NK-92 treated with Interleukin-12 subunit alpha and Interleukin-12 subunit beta, amount 100 ng/mL, for 24 hours (cell line): ENCODE measurements at regions not wholly inside any gene's neighbourhood (a gene's known extent, or its start where the extent isn't known, plus 50 kb on each side); places are given as distances from the start of the nearest gene placed in this dataset.
"Not testable (repeated sequence)": the region's sequence is repeated elsewhere in the genome, so short reads cannot be mapped to it uniquely, and the experiment has no call there.

Experiments
- DNase-seq: peaks from one replicate; lab custom pipeline; 2025; lab: John Stamatoyannopoulos, UW

DNA sequence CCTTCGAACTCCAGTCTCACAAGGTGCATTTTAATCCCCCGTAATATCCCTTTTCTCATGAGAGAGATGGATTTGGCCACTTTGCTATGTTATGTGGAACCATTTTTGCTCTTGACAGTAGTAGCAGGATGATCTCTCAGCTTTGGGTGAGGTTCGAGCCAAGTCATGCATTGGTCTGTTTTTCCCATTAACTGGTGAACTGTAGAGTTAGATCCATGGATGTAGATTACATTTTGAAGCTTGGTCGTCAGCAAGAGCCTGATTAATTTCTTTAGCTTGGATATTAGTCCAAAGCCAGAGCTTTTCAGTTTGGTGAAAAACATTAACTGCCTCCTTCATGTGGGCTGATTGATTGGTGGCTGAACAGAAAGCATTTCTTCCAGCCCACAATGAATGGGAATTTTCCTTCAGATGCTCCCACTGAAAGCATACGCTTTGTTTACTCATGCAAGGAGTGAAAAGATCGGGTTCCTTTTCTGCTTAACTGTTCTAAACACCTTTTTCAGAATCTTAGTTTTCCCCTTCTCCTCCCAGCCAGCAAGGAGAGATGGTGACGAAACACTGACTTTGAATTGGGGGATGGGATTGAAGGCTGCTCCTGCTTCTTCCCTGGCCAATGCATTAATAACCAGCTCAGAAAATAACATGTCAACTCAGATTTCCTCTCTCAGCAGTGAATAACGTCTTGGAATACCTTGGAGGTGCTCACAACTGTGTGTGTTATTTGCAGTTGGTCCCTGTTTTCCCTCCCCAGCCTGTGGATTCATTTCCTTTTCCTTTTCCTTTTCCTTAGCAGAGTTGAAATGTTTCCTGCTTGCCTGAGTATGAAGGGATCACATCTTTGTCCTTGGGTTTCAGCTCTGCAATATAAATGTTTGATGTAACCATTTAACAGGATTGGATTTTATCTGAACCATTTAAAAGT, 351.8 kb upstream of the FZD8 start:
- no peak for DNase-seq

DNA sequence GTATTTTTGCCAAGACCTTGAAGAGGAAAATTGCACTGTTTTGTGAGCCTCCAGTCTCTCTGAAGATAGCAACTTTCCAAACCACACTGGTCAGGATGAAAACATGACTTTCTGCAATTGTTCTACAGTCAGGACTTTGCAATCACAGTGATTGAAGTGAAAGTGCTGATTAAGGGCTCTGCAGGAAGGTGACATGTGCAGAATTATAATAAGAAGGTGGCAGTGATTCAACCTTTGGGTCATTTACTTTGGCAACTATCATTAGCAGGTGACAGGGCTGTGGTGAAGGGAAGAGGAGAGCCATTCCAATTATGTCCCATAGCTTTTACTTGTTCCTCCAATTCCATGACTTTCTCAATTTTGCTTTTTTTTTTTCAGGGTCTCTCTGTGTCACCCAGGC, 350.0 kb upstream of the FZD8 start:
- DNase-seq = no peak

- DNase-seq = no peak
Measured at GRCh38 chr10:35986756-35987502, 344.8 kb upstream of the FZD8 start.

DNA sequence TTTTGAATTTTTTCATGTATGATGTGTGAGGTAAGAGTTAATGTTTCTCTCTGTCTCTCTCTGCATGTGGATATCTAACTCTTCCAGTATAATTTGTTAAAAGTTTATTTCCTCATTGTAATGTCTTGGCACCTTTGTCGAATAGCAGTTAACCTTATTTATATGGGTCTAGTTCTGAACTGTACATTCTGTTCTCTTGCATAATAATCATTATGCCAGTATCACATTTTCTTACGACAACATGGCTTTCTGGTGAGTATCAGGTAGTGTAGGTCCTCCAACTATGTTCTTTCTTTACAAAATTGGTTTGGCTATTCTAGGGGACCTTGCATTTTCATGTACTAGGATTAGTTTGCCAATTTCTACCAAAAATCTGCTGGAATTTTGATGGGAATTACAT, 337.0 kb upstream of the FZD8 start:
- DNase-seq = no peak

GRCh38 chr10:35973912-35974591, 332.0 kb upstream of the FZD8 start:
- not testable (repeated sequence) for DNase-seq

GRCh38 chr10:35972275-35972674, 330.2 kb upstream of the FZD8 start:
- DNase-seq = no peak

DNA sequence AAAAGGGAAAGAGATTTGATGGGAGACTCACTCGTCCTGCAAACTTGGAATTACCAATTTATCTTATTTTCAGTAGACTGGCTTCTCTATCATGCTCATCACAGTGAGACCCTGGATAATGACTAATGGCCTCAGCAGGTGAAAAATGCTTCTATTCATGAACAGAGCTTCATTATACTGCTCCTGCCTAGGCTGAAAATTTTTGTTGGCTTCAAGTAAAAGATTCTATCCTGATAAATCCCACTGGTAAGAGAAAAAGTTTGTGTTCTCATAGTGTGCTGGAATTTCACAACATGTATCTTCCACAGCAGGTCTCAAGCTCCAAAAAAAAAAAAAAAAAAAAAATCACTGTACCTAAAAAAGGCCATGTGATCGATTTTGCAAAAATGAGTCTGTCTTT, 329.3 kb upstream of the FZD8 start:
- no peak for DNase-seq

GRCh38 chr10:35963685-35964084, 321.6 kb upstream of the FZD8 start:
- no peak for DNase-seq

DNA sequence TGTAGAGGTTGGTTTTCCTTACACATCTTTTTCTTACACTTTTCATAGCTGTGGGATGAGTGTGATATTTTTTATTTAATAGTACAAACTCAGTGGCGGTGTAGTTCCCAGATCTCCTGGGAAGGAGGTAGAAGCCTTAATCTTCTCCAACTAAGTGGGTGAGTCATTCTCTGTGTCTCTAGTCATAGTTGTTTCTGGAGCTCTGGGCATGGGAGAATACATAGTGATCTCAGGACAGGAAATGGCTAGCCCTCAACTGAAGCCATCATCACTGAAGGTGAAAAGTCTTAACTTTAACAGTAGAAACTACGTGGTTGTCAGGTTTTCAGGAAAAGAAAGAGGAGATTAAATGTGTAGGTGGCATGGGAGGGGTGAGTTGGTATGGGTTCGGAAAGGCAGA, 319.4 kb upstream of the FZD8 start:
- no peak for DNase-seq

DNA sequence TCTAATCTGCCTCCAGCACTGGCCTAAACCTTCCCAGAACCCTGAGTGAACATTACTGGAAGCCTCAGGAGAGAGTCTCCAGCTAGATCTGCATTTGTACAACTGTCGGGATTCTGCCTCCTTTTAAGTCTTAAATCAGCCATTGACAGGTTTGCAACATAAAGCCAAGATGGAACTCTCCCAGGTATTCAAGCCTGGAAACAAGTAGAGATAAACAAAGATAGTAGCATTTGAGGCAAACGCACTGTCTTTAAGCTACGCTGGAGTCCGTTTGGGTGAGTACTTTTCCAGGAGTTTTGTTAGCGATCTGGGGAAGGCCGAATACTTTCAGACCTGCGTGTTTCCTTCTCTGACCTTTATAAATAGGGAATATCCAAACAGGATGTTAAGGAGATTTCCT, 317.2 kb upstream of the FZD8 start:
- no peak for DNase-seq

DNA sequence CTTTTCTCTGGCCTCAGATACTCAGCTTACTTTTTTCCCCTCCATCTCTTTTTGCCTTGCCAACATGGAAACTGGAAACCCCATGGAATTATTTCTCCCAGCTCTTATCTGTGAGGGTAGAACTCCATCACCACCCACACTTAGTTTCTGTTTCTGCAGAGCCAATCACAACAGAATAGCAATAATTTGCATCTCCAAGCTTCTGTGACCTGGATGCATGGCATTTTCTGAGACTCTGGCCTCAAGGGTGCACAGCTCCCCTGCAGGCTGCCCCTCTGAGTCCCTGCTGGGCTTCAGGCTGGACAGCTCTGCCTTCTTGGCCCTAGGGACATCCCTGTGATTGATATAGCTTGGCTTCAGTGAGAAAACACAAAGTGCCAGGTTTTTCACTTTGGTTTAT, 316.5 kb upstream of the FZD8 start:
- DNase-seq = not testable (repeated sequence)

- no peak for DNase-seq
Measured at GRCh38 chr10:35950701-35951100, 308.6 kb upstream of the FZD8 start.

GRCh38 chr10:35950226-35950625, 308.1 kb upstream of the FZD8 start:
- DNase-seq = no peak

GRCh38 chr10:35949811-35950211, 307.7 kb upstream of the FZD8 start:
- DNase-seq = no peak

GRCh38 chr10:35946556-35946955, 304.5 kb upstream of the FZD8 start:
- no peak for DNase-seq

DNA sequence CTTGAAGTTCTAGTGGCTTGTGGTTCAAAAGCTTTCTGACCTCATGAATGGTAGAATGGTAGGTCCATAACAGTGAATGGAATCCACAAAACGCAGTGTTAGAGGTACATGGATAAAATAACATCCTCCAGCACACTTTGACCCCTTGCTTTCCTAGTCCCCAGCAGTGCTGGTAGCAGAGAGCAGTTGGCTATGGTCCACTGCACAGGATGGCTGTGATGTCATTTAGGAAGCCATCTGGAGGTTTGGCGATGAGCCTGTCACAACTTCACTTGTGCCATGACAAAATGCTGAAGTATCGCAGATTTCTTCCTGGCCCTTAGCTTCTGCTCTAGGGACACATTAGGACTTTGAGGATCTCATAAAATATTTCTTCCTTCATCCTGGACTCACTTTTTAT, 300.0 kb upstream of the FZD8 start:
- DNase-seq = no peak

GRCh38 chr10:35940141-35941041, 298.3 kb upstream of the FZD8 start:
- no peak for DNase-seq

DNA sequence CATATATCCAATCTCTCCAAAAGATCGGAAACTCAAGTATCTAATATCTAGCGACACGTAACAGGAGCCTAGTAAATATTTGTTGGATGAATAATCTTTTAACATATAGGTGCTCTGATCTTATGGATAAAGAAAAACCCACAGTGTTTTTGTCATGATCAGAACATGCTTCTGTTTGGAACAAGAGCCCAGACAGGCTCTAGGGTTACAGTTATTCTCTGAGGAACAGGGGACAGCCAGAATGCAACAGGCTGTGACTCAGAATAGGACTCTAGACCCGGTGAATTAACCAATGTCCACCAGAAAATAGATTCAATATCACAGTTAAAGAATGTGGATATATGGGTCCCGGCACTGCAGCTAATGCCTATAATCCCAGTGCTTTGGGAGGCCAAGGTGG, 296.1 kb upstream of the FZD8 start:
- no peak for DNase-seq

DNA sequence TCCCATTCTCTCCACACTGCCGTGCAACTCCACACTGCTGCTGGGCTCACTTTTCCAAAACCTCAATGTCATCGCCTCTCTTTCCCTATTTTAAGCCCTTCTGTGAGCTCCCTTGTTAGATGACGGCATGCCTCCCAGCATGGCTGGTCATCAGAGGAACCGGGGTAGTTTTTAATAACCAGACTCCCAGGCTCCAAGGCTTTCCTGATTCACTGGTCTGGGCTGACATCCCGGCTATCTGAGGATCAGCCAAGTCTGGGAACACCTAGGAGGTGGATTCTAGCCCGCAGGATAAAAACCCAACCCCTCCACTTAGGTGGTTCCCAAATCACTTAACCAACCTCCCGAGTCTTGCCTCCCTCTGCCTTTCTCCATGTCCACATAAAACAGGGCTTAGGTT, 295.4 kb upstream of the FZD8 start:
- no peak for DNase-seq

- no peak for DNase-seq
Measured at GRCh38 chr10:35934642-35934995, 292.5 kb upstream of the FZD8 start.

DNA sequence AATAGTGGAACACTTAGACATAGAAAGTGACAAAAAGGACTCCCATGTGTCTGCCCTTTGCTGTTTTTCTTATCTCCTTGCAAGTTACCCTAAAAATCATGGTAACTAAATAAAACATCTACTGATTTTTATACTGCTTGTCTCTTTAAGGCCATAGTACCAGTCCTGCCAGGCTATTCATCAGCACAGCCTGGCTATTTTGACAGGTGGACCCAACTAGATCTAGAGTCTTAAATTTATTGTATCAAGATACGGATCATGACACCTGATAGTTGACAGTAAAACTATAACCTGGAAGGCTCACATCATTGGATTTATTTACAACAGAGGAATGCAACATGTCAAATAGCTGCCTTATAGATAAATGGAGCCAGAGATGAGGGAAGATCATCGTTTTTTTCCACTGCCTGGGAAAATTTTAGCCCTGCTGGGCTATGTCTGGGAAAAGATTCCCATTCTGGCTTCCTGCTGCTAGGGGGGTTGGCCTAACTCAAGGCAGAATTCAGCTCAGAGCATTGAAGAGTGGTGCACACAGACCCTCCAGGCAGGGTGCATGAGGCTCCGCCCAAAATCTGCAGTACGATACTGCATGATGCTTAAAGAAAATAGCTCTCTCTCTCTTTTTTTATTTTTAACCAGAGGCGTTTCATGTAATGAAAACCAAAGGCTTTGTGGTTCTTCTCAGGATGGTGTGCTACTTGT, 292.0 kb upstream of the FZD8 start:
- DNase-seq = no peak
